Erythroblast (primary cell): ENCODE measurements at regions not wholly inside any gene's neighbourhood (a gene's known extent, or its start where the extent isn't known, plus 50 kb on each side); places are given as distances from the start of the nearest gene placed in this dataset.

Experiments
- DNase-seq, 2 experiments: peaks; one replicate each; lab custom pipeline; 2025; lab: John Stamatoyannopoulos, UW
- GATA1 ChIP-seq: IDR thresholded peaks from 2 replicates; pipeline ENCODE4 v1.6.1; 2011; ENCODE audit warnings: low read depth, mild to moderate bottlenecking, control low read depth, low read length, moderate library complexity
- POLR2A ChIP-seq: IDR thresholded peaks from 2 replicates; pipeline ENCODE4 v1.6.1; 2011; ENCODE audit warnings: mild to moderate bottlenecking, low read length

GRCh38 chr10:60463746-60464145 is 74.1 kb upstream of the ANK3 start:
- DNase-seq: no peak
- TF ChIP-seq GATA1 (no peak), POLR2A (no peak)

- DNase-seq: no peak
- TF ChIP-seq GATA1: no peak
Observed at GRCh38 chr10:60461688-60462087, 72.0 kb upstream of the ANK3 start.

DNA sequence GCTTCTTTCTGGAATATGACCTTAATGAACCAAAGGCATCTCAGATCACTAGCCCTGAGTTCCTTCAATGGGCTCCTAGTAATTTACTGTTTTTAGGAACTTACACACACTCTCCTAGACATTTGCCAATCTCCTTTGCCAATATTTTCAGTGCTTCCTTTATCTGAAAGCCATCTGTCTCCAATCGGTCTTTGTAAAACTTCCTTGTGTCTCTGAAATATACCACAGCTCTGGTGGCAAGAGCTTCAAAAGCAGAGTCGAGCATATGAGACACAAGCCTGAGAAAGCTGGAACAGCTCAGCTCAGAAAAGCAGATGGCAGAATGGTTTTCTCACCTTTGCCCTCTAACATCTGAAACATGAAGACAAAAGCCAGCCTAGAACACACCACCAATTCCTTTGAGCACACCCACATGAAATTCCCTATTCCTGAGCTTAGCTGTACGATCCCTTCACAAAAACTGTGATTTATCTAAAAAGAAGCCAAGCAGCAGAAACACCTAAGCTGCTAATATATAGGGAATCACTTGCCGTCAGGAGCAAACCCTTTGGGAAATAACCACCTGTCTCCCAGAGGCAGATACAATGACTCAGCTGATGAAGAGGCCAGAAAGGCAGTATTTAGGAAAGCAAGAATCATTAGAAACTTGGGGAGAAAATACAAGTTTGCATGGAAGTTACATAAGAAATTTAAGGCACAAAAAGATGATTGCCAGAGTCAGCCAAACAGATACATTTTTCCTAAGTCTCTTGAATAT is 70.2 kb upstream of the ANK3 start:
- TF ChIP-seq POLR2A (no peak), GATA1 (no peak)
- no peak for DNase-seq

GRCh38 chr10:60456053-60456452 is 66.4 kb upstream of the ANK3 start:
- no peak for TF ChIP-seq GATA1
- TF ChIP-seq POLR2A: no peak
- no peak for DNase-seq

- TF ChIP-seq POLR2A: no peak
- no peak for TF ChIP-seq GATA1
- DNase-seq: no peak
Observed at GRCh38 chr10:60454336-60454735, 64.7 kb upstream of the ANK3 start.

- TF ChIP-seq GATA1: no peak
- TF ChIP-seq POLR2A: no peak
- no peak for DNase-seq
Observed at GRCh38 chr10:60453036-60453435, 63.4 kb upstream of the ANK3 start.

DNA sequence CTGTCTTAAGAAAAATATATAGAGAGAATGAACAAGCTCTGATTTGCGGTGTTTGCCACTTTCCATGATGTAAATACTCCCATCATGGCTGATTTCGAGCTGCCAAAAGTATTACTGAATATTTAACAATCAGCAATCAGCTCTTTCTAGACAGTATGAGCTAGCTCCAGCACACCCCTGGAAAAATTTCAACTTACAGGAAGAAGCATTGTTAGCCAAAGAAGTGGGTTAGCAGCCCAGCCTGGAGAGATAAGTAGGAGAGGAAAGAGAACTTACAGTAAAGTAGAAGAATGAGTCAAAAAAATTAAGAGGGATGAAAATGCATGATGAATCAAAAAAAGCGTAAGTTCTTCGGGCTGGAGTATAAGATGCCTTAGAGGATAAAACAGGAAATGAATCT is 60.6 kb upstream of the ANK3 start:
- TF ChIP-seq GATA1: no peak
- no peak for TF ChIP-seq POLR2A
- no peak for DNase-seq

DNA sequence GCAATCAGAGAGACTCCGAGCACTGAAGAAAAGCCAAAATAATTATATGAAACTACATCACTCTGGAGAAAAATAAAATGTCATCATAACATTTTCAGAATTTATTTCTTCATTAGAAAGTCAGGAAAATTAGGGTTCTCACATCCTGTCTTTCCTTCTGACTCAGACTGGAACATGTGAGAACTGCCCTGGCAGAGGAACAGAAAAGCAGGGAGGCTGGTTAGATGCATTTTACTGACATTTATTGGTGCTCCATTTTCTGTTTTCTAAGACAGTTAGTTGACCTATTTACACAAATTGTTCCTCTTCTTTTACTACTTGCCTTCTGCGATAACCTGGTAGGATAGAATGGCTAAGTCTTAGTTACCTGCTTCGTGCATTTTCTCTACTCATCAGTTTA is 58.6 kb upstream of the ANK3 start:
- TF ChIP-seq GATA1 (no peak), POLR2A (no peak)
- DNase-seq: no peak

- DNase-seq: no peak
- TF ChIP-seq GATA1 (no peak), POLR2A (no peak)
Observed at GRCh38 chr10:60446851-60447250, 57.2 kb upstream of the ANK3 start.

- TF ChIP-seq GATA1 (no peak), POLR2A (no peak)
- DNase-seq: no peak
Observed at GRCh38 chr10:60446070-60446833, 56.6 kb upstream of the ANK3 start.

GRCh38 chr10:60444494-60445064 is 54.9 kb upstream of the ANK3 start:
- peak; percentile 1 to 11 for DNase-seq
- TF ChIP-seq POLR2A: no peak
- no peak for TF ChIP-seq GATA1

GRCh38 chr10:60443346-60443745 is 53.7 kb upstream of the ANK3 start:
- no peak for DNase-seq
- TF ChIP-seq POLR2A (no peak), GATA1 (no peak)

GRCh38 chr10:60441515-60441914 is 51.8 kb upstream of the ANK3 start:
- TF ChIP-seq POLR2A: no peak
- no peak for TF ChIP-seq GATA1
- no peak for DNase-seq

DNA sequence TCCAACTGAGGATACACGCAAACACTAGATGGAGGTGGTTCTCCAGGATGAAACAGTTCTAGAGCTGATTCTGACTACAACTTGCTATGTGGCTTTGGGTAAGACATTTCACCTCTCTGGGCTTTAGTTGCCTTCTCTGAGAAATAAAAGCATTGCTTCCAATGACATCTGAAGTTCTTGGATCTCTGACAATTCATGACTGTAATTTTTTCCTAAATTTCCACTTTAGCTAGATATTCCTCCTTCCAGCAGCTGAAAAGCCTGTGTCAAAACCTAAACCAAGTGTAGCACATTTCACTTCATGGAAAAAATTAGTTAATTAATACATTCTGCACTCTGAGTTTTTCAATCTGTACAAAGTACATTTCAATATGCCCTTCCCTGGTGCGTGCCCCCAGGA is 50.0 kb upstream of the ANK3 start:
- DNase-seq: no peak
- TF ChIP-seq GATA1 (no peak), POLR2A (no peak)
